ENCODE measurements at regions not wholly inside any gene's neighbourhood (a gene's known extent, or its start where the extent isn't known, plus 50 kb on each side); places are given as distances from the start of the nearest gene placed in this dataset.

GRCh38 chr16:5381481-5381880 lies 283.9 kb upstream of the EEF2KMT start:
- no peak for DNase-seq

GRCh38 chr16:5379954-5380353 lies 282.4 kb upstream of the EEF2KMT start:
- no peak for DNase-seq

GRCh38 chr16:5378531-5378930 lies 280.9 kb upstream of the EEF2KMT start:
- DNase-seq: no peak

GRCh38 chr16:5377280-5377898 lies 279.8 kb upstream of the EEF2KMT start:
- no peak for DNase-seq

GRCh38 chr16:5374184-5374583 lies 276.6 kb upstream of the EEF2KMT start:
- DNase-seq: no peak

GRCh38 chr16:5367951-5368350 lies 270.4 kb upstream of the EEF2KMT start:
- no peak for DNase-seq

GRCh38 chr16:5366126-5366525 lies 268.5 kb upstream of the EEF2KMT start:
- DNase-seq: no peak

GRCh38 chr16:5364186-5364585 lies 266.6 kb upstream of the EEF2KMT start:
- no peak for DNase-seq

- DNase-seq: no peak
These were observed 263.7 kb upstream of the EEF2KMT start for GRCh38 chr16:5361322-5361721.

- no peak for DNase-seq
These were observed 257.1 kb upstream of the EEF2KMT start for GRCh38 chr16:5354645-5355044.

- DNase-seq: no peak
These were observed 252.3 kb upstream of the EEF2KMT start for GRCh38 chr16:5349670-5350517.

GRCh38 chr16:5349101-5349500 lies 251.5 kb upstream of the EEF2KMT start:
- DNase-seq: no peak

GRCh38 chr16:5347561-5347960 lies 250.0 kb upstream of the EEF2KMT start:
- DNase-seq: no peak

GRCh38 chr16:5336941-5337340 lies 239.3 kb upstream of the EEF2KMT start:
- no peak for DNase-seq

GRCh38 chr16:5333991-5334390 lies 236.4 kb upstream of the EEF2KMT start:
- no peak for DNase-seq

GRCh38 chr16:5333126-5333525 lies 235.5 kb upstream of the EEF2KMT start:
- no peak for DNase-seq

GRCh38 chr16:5330058-5330457 lies 232.5 kb upstream of the EEF2KMT start:
- no peak for DNase-seq

GRCh38 chr16:5328546-5328945 lies 231.0 kb upstream of the EEF2KMT start:
- DNase-seq: no peak

GRCh38 chr16:5326395-5326794 lies 228.8 kb upstream of the EEF2KMT start:
- DNase-seq: no peak

- DNase-seq: no peak
These were observed 228.3 kb upstream of the EEF2KMT start for GRCh38 chr16:5325932-5326331.

GRCh38 chr16:5323284-5324141 lies 225.9 kb upstream of the EEF2KMT start:
- no peak for DNase-seq

GRCh38 chr16:5321930-5322329 lies 224.3 kb upstream of the EEF2KMT start:
- DNase-seq: no peak

GRCh38 chr16:5319799-5320198 lies 222.2 kb upstream of the EEF2KMT start:
- DNase-seq: no peak

- DNase-seq: no peak
These were observed 218.3 kb upstream of the EEF2KMT start for GRCh38 chr16:5315914-5316313.

Measured in central memory CD4-positive, alpha-beta T cell (primary cell).